GM19351 (cell line): ENCODE measurements at regions not wholly inside any gene's neighbourhood (a gene's known extent, or its start where the extent isn't known, plus 50 kb on each side); places are given as distances from the start of the nearest gene placed in this dataset.
A peak's percentile ranks its signal among the peaks of the same experiment; 100 is the strongest.
"Not testable (repeated sequence)": the region's sequence is repeated elsewhere in the genome, so short reads cannot be mapped to it uniquely, and the experiment has no call there.

ENCODE experiments used
- ATAC-seq: cut with Tn5 transposase; IDR thresholded peaks from one replicate; pipeline ENCODE4 v1.9.1; 2021; ENCODE audit warnings: mild to moderate bottlenecking, moderate library complexity; ENCODE audit not compliant: unreplicated experiment

DNA sequence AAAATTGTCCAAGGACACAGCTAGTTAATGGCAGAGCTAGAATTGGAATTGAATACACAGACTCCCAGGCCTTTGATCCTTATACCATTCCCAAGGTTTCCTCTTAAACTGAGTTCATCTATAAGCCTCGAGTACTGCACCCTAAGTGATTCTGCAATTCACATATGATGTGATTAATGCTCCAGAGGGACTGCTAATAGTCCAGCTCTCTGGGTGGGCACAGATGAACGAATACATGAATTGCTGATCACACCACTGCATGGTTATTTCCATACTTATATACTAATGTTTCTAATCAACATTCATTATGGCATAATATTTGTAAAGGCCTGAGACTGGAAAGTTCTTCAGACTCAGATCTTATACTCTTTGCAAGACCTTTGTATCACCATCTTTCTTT lies 101.8 kb downstream of the NUFIP1 start:
- ATAC-seq: no peak

DNA sequence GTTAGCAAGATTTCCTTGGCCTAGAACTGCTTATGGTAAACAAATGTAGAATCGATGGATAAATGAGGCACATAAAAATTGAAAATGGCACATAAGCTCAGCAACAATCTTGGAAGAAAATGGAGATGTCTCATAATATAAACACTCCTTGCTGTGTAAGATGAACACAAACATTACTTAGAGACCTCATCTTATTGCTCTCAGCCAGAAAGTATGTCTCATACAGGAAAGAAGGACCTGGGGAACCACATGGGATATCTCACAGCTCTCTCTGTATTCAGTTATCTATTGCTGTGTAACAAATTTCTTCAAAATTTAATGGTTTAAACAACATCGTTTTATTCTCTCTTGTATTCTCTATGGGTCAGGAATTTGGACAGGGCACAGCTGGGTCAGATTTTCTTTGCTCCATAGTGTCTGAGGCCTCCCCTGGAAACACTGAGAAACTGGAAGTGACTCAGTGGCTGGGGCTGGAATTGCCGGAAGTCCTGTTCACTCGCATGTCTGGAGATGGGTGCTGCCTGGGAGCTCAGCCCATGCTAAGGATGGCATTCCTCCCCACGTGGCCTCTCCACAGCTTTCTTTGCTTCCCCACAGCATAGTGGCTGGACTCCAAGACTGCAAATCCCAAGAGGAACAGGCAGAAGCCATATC lies 105.1 kb downstream of the NUFIP1 start:
- no peak for ATAC-seq

DNA sequence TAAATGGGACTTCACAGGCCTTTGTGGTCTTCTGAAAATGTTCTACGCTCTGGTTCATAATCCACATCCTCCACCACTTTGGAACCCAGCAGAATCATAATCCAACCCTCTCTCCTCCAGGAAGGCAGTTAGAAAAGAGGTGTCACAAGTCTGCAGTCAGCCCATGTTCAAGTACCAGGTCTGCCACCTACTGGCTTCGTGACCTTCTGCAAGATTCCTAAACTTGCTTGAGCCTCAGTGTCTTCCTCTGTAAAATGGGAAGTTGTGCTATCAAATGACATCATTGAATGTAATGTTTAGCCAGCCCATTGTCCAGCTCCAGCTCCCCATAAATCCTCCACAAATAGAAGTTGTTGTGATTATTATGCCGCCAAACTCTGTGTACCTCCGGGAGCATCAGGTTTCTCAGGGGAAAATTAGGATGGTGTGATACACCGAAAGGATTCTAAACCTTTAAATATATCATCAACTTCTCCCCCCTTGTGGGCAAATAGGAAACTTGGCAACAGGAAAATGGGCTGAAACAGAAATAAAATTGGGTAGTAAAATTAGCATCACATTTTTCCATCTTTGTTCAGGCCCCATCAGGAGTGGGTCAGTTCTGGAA lies 109.7 kb downstream of the NUFIP1 start:
- no peak for ATAC-seq

DNA sequence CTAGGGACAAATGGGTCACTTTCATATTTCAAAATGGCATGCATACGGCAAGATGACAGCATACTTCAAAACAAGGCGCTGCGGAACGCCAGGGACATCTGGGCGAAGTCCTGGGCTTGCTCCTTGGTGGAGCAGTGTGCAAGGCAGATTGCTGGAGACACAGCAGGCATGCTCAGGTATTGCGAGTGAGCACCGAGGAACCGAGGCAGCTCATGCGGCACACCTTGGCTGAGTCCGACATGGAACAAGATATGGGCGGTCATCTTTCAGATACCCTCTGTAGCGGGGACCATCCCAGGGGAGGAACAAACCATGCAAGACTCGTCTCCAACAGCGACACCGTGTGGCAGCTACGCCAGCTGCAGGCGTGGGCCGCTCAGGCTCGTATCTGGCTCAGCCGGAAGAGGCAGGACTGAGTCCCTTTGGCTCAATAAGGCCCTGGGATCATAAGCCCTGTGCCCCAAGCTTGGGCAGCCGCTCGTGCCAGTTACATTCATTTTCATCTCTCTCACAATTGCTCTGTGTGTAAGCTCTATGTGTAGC lies 112.4 kb downstream of the NUFIP1 start:
- no peak for ATAC-seq

DNA sequence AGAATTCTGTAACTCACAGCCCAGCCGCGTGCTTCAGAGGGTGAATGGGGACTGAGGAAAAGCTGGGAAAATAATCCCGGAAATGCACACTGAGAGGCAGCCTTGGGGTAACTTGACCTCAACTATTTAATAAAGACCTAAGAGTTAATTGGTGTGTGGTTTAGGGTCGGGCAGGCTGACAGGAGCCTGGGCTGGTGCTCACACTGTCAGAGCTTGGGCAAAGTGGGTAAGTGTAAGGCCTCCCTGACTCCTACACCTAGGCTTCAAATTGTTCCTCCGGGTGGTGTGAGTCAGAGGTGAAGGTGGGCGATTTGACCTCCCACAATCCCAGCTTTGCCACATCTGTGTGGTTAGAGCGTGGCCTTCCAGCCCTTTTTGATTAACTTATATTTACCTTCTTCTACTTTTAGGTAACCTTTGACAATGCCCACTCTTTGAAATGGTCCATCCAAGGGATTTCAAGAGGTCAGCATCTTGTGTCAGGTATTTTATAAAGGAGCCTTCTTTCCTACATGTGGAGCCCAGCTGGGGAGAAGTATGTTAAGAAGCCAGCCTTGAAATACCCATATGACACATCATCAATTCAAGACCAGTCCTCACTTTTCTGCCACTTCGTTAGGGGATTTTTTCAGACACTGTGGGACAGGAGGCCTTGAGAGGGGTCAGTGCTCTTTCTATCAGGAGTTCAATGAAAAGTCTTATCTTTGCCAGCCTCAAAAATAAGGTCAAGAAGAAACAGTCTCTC lies 114.2 kb downstream of the NUFIP1 start:
- no peak for ATAC-seq

DNA sequence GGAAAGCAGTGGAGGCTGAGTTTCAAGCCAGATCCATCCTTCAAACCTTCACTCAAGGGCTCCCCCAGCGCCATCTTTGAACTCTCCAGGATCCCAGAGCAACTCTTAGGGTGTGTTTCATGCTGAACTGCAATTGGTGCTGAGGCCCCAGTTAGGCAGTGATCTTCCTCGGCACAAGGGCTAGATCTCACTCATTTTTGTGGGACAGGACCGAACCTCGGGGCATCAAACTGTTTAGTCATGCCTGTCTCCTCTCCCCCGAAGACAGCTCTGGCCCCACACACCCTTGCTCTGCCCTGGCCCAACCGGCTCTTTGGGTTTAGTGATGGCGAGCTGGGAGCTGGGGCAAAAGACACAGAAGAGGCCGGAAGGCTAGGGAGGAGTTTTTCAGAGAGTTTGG lies 115.1 kb downstream of the NUFIP1 start:
- no peak for ATAC-seq

DNA sequence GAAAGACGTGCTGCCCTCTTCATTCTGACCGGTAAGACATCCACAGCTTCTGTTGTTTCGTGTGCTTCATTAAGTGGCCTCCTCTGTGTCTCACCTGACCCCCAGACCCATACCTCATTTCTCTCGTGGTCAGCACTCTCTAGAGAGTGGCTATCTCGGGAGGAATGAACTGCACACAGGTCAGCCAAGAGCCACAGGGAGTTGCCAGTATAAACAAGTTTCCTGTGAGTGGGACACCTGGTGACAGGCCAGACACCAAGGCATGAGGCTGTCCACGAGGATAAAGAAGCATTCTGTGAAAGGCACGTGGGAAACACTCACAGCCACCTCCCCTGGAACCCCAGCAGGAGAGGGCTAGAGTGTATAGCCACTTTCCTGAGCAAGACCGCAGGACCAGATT lies 115.8 kb downstream of the NUFIP1 start:
- no peak for ATAC-seq

DNA sequence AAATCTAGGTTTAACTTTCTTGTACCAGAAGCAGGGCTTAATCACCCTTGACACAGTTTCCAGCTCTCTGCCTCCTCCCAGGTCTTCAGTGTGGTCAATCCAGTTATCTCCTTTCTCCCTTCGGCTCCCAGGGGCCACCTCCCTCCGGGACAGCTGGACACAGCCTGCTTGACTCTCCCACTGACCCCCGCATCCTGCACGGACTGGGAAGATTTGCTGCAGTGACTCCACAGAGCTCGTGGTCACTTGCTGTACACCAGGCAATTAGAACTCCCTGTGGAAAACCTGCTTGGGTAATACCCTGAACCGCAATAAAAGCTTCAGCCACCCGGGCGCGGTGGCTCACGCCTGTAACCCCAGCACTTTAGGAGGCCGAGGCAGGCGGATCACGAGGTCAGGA lies 116.5 kb downstream of the NUFIP1 start:
- no peak for ATAC-seq

DNA sequence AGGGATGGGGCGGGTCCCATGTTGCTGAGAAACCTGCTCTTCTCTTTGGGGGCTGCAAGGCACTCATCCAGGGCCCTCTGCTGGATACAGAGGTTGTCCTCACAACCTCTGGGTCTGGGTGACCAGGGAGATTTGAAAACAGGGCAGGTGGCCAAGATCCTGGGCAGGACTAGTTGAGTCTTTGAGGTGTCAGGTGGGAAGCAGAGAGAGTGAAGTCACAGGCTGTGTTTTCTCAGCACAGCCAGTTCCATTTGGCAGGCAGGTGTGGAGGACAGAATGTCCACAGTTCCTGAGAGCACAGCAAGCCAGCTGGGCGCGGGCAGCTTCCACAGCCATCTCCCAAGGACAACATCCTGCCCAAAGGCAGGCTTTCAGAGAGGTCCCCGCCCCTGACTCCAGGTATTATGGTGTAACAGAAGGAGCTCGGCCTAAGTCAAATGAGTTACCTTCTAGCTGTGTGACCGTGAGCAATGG lies 118.8 kb downstream of the NUFIP1 start:
- no peak for ATAC-seq

DNA sequence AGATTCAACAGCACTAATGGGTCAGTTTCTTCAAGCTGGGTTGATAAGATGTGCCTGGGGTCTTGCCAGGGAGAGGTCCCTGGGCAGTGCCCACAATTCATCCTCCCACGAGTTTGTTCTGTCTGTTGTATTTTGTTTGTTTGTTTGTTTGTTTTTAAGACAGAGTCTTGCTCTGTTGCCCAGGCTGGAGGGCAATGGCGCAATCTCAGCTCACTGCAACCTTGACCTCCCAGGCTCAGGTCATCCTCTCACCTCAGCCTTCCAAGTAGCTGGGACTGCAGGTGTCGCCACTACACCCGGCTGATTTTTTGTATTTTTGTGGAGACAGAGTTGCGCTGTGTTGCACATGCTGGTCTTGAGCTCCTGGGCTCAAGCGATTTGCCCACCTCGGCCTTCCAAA lies 120.1 kb downstream of the NUFIP1 start:
- ATAC-seq: no peak

DNA sequence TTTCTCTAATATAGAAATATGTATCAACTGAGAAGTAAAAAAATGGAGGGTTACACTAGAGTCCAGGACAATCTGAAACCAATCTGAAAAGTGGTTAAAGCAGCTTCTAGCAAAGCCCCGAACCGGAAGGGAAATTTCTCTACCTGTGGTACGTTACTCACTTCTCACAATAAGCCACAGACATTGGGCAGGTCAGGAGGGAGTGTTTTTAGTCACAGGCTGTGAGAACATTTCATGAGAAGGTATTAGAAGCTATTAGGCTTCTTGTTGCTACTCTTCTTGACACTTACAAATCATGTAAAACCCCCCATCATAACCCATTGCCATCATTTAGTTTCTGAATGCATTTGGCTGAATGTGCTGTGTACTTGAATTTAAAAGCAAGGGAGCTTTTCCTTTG lies 120.9 kb downstream of the NUFIP1 start:
- ATAC-seq: peak; percentile 96

DNA sequence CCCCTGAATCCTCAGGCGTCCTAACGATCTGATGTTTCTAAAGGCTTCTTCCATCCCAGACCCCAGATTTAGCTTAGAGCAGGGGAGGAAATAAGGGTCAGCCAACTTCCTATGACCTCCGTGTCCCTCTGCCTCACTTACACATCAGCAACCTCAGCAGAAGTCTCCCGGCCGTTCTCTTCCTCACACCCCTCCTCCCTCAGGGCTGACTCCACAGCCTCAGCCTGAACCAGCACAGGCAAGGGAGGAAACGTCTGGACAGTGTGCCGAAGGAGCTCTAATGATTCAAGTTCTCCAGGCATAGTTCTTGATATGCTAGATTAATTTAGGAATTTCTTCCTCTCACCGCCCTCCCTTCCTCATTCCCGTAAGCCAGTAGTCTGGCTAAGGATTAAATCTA lies 121.4 kb downstream of the NUFIP1 start:
- ATAC-seq: no peak

DNA sequence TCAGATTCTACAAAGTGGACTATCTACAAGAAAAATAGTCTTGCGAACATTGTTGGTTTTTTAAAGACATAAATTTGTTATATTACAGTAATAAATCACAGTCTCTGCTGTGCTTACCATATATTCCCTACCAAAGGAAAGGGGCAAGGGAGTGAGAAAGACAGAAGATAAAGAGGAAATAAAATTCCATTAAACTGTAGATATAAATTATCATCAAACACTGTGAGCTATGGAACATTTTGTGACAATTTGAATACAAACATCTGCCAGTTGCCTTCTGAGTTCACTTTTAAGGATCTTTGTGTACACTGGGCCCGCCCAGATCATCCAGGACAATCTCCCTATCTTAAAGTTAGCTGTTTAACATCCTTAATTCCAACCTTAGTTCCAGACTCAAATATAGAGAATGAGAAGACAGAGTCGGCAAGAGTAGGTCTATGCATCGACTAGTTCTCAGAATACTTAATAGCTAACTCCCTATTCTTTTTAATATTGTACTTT lies 122.8 kb downstream of the NUFIP1 start:
- ATAC-seq: no peak

DNA sequence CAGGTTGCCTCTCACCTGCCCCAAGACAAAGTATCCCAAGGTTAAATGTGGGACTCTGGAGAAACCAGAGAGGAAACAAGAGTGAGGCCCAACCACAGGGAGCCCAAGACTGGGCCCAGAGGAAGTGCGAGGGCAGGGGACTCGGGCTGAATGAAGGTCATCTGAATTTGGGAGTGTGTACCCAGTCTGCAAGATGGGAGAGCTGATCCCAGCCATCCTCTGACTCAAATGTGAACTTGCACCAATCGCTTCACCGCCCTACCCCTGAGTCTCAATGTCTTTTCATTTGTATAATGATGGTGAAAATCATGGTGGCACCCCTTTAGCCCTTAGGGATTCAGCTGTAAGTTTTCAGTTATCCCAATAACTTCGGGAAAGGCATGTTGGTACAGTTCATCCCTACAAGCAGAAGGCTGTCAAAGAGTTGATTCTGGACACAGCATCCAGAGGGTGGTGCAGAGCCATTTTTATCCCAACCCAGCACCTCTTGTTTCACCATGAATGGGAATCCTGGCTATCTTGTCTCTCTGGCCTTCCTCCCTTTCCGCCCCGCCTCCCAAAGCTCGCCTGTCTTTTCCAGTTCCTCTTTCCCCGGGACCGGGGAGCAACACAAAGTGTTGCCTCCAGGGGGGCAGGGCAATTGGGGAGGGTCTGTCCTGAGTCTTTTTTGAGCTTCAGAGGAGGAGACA lies 123.4 kb downstream of the NUFIP1 start:
- no peak for ATAC-seq

DNA sequence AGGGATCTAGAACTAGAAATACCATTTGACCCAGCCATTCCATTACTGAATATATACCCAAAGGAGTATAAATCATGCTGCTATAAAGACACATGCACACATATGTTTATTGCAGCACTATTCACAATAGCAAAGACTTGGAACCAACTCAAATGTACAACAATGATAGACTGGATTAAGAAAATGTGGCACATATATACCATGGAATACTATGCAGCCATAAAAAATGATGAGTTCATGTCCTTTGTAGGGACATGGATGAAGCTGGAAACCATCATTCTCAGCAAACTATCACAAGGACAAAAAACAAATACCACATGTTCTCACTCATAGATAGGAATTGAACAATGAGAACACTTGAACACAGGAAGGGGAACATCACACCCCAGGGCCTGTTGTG lies 125.6 kb downstream of the NUFIP1 start:
- not testable (repeated sequence) for ATAC-seq

DNA sequence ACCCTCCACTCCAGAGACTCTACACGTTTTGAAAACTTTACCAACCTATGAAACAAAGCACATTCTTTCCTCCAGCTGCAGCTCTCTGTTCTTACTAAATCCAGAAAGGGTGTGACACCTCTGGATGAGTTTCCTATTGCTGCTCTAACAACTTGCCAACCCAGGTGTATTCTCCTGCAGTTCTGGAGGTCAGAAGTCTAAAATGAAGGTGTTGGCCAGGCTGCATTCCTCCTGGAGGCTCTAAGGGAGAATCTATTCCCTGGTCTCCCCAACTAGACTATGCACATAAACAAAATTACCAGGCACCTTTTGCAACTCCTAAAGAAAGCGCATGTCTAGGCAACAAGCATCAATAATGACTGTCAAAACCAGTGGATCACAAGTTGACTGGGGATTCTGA lies 128.8 kb downstream of the NUFIP1 start:
- no peak for ATAC-seq

DNA sequence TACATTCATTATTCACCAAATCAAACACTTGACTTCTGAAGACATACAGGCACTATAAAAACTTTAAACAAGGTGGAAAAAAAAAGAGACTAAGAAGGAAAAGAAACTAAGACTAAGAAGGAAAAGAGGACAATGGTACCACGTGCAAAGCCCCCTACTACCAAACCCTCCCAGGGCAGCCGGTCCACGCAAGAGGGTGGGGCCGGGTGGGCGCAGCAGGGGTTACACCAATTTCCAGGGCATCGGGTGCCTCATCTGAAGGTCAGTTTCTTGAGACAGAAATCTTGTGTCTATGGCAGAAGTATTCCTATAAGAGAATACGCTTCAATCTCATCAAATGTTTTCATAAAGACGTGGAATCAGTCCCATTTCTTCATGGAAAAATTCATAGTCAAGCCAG lies 131.5 kb downstream of the NUFIP1 start:
- no peak for ATAC-seq

DNA sequence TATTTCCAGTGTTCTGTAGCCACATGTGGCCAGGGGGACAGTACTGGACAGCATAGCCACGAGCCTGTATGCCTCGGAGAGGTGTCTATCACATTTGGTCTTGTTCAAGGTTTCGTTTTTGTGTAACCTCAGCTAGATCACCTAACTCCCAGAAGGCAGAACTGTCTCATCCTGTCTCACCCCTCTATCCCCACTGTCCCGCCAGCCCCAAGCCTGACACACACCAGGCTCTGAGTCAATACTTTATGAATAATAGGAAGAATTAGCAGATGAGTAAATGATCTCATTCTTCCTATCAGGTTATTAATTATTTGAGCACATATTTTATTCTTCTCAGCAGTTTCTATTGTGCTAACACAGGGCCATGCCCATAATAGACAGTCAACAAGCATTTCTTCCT lies 132.2 kb downstream of the NUFIP1 start:
- ATAC-seq: no peak

DNA sequence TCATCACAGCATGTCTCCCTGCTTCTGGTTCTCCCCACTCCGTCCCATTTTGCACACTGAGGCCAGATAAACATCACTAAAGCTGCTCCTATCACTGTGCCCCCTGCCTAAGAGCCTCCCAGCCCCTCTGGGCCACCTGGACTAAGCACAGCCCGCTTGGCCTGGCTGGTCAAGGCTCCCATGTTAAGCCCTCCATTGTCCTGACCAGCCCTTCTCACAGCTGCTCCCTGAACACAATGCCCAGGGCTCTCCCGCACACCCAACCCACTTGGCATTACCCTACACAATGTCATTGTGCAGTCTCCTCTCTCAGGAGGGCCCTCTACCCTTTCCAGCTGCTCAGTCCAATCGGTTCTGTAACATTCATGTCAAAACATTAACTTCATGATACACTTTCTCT lies 133.4 kb downstream of the NUFIP1 start:
- no peak for ATAC-seq

DNA sequence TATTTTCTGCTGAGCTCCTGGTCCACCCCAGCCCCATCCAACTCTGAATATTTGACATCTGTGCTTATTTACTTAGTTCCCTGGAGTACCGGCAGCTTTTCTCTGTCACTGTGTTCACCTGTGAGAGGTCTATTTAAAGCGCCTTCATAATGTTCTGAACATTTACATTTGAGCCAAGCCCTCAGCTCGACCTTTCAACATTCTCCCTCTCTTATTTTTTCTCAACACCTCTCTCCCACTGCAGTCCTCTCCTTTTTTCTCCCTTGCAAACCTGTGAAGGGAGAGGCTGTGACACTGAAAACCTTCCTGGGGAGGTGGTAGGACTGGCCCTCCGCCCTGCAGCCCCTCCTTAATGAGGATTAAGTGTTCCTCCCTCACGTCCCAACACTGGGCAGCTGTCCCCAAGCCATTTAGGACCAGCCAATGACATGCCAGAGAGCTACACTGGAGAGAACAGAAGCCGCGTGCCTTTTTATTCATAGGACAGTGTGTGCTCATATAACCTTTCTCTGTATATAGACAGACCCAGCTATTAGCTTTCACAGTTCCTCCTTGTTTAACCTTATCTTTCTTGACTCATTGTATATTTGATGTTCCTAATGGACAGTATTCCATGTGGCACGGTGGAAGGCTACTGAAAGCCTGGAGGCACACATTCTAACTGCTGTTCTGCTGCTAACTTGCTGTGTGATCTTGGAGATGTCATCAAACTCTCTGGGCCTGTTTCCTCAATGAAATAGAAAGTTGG lies 134.8 kb downstream of the NUFIP1 start:
- ATAC-seq: no peak
